Testis (tissue), 2 donors: ENCODE measurements at regions not wholly inside any gene's neighbourhood (a gene's known extent, or its start where the extent isn't known, plus 50 kb on each side); places are given as distances from the start of the nearest gene placed in this dataset.

Experiments used
- CTCF ChIP-seq, 3 experiments: fragments of 450-650 bp in 2 of 3; fragments of 200-600 bp in 1 of 3; sonication (generic) in 1 of 3; IDR thresholded peaks; one replicate each; pipeline ENCODE4 v1.5.1; 2016 to 2019; ENCODE audit warnings: antibody characterized with exemption in 3 of 3, mild to moderate bottlenecking in 2 of 3, moderate library complexity in 1 of 3
- POLR2A ChIP-seq: fragments of 450-650 bp; IDR thresholded peaks from one replicate; pipeline ENCODE4 v1.6.1; 2017; ENCODE audit warnings: antibody characterized with exemption, mild to moderate bottlenecking, moderate library complexity

- TF ChIP-seq CTCF (IDR thresholded peaks at IDR 0.05) (no peak), POLR2A (no peak)
Measured at GRCh38 chr3:163672954-163673353, 1405.3 kb downstream of the SI start.
